DMS 273 (cell line): ENCODE measurements at regions not wholly inside any gene's neighbourhood (a gene's known extent, or its start where the extent isn't known, plus 50 kb on each side); places are given as distances from the start of the nearest gene placed in this dataset.
"Not testable (repeated sequence)": the region's sequence is repeated elsewhere in the genome, so short reads cannot be mapped to it uniquely, and the experiment has no call there.

Source experiments
- DNase-seq: peaks from one replicate; lab custom pipeline; 2025; ENCODE audit not compliant: unreplicated experiment; lab: John Stamatoyannopoulos, UW

- not testable (repeated sequence) for DNase-seq
These were observed 108.5 kb downstream of the OLFM1 start for GRCh38 chr9:135195975-135196374.

- no peak for DNase-seq
These were observed 109.0 kb downstream of the OLFM1 start for GRCh38 chr9:135196474-135196873.

- no peak for DNase-seq
These were observed 110.7 kb downstream of the OLFM1 start for GRCh38 chr9:135198144-135198543.

GRCh38 chr9:135198586-135199285, 111.3 kb downstream of the OLFM1 start:
- no peak for DNase-seq

GRCh38 chr9:135199489-135199888, 112.0 kb downstream of the OLFM1 start:
- no peak for DNase-seq

GRCh38 chr9:135201711-135202110, 114.2 kb downstream of the OLFM1 start:
- DNase-seq, result no peak

GRCh38 chr9:135204177-135204576, 116.7 kb downstream of the OLFM1 start:
- DNase-seq, result no peak

- DNase-seq, result no peak
These were observed 121.7 kb downstream of the OLFM1 start for GRCh38 chr9:135209136-135209535.

GRCh38 chr9:135209852-135210251, 122.4 kb downstream of the OLFM1 start:
- no peak for DNase-seq

GRCh38 chr9:135210676-135211523, 123.4 kb downstream of the OLFM1 start:
- no peak for DNase-seq

GRCh38 chr9:135211524-135211890, 124.0 kb downstream of the OLFM1 start:
- no peak for DNase-seq

- no peak for DNase-seq
These were observed 125.5 kb downstream of the OLFM1 start for GRCh38 chr9:135212961-135213360.

GRCh38 chr9:135213566-135213965, 126.1 kb downstream of the OLFM1 start:
- DNase-seq, result no peak

GRCh38 chr9:135214054-135214640, 126.7 kb downstream of the OLFM1 start:
- DNase-seq, result no peak

GRCh38 chr9:135214706-135215105, 127.2 kb downstream of the OLFM1 start:
- DNase-seq, result no peak

GRCh38 chr9:135215571-135216161, 128.2 kb downstream of the OLFM1 start:
- peak; percentile 82 for DNase-seq

- no peak for DNase-seq
These were observed 128.8 kb downstream of the OLFM1 start for GRCh38 chr9:135216236-135216635.

- peak; percentile 68 for DNase-seq
These were observed 129.4 kb downstream of the OLFM1 start for GRCh38 chr9:135216791-135217441.

- no peak for DNase-seq
These were observed 130.4 kb downstream of the OLFM1 start for GRCh38 chr9:135217836-135218235.

GRCh38 chr9:135218331-135219225, 131.1 kb downstream of the OLFM1 start:
- DNase-seq, result no peak
